Activated CD4-positive, alpha-beta memory T cell treated with anti-CD3 and anti-CD28 coated beads for 36 hours (primary cell): ENCODE measurements at regions not wholly inside any gene's neighbourhood (a gene's known extent, or its start where the extent isn't known, plus 50 kb on each side); places are given as distances from the start of the nearest gene placed in this dataset.
"Not testable (repeated sequence)": the region's sequence is repeated elsewhere in the genome, so short reads cannot be mapped to it uniquely, and the experiment has no call there.

Experiments used
- CTCF ChIA-PET: fragments of 350-600 bp; sonication (Branson Sonifier 250); formaldehyde crosslinking; loops from one replicate; lab custom pipeline; 2021; ENCODE audit warnings: antibody characterized with exemption, inconsistent platforms; lab: Charles Lee
- POLR2A ChIA-PET: fragments of 350-600 bp; sonication (Branson Sonifier 250); formaldehyde crosslinking; loops from one replicate; lab custom pipeline; 2021; ENCODE audit warnings: antibody characterized with exemption; lab: Charles Lee
- DNase-seq: peaks from one replicate; pipeline ENCODE4 v3.0.0-alpha.2; 2020
- H3K27ac Mint-ChIP-seq: one replicate; pipeline ENCODE4 v1.8.0; 2021; ENCODE audit warnings: mixed read lengths
- H3K27me3 Mint-ChIP-seq: one replicate; pipeline ENCODE4 v1.8.0; 2021; ENCODE audit warnings: mixed read lengths
- H3K36me3 Mint-ChIP-seq: one replicate; pipeline ENCODE4 v1.8.0; 2021; ENCODE audit warnings: mixed read lengths
- H3K4me1 Mint-ChIP-seq: one replicate; pipeline ENCODE4 v1.8.0; 2021; ENCODE audit warnings: low read depth, mixed read lengths
- H3K4me3 Mint-ChIP-seq: one replicate; pipeline ENCODE4 v1.8.0; 2021; ENCODE audit warnings: mild to moderate bottlenecking, mixed read lengths
- H3K9me3 Mint-ChIP-seq: one replicate; pipeline ENCODE4 v1.8.0; 2021; ENCODE audit warnings: mixed read lengths
- intact Hi-C: fragments of 100-400 bp; cut with micrococcal nuclease; formaldehyde crosslinking; loops from one replicate; pipeline ENCODE4 v1.15.1; 2023

DNA sequence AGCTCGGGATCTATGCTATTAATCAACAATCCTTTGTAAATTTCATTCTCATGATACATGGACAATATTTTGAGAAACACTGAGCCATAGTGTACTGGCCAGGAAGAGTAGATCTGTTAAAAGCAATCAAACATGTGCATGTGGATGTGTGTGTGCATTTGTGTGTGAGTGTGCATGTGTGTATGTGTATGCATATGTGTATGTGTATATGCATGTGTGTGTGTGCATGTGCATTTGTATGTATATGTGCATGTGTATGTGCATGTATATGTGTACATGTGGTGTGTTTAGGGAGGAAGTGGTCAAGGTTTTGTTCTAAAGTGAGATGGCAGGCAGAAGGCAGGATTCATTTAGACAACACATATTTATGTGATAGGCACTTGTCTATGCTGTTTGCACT lies 623.8 kb downstream of the ADCYAP1 start:
- intact Hi-C loops: no loop called here

DNA sequence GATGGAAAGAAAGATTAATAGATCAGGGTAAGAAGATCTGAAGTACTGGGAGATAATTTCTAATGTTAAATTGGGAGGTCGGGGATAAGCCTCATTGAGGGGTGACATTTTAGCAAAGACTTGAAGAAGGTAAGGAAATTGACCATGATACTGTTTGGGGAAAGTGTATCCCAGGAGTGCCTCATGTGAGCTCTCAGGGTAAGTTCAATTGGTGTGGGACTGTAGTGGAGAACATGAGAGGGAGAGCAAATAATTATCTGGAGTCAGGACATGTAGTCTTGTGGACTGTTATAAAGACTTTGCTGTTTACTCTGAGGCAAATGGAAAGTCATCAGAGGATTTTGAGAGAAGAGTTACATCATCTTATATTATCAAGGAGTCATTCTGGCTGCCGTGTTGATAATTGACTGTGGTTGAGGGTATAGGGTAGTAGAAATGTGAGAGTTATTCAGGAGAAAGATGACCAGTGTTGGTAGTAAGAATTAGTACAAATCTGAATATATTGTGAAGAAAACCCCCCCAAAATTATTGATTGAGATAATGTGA lies 624.4 kb downstream of the ADCYAP1 start:
- Mint-ChIP-seq H3K27me3 (peaks cover 2% of the 10 kb centered on the region), H3K9me3 (no peaks in the 10 kb centered on the region), H3K4me3 (no peak overlapping the region), H3K4me1 (no peaks in the 10 kb centered on the region), H3K36me3 (no peaks in the 10 kb centered on the region), H3K27ac (no peak overlapping the region)
- no peak for DNase-seq
- intact Hi-C loops: no loop called here
- POLR2A ChIA-PET: no interaction called here
- CTCF ChIA-PET: no interaction called here

More for the DNA sequence above, 623.8 kb downstream of the ADCYAP1 start:
- CTCF ChIA-PET: no interaction called here
- H3K27me3 Mint-ChIP-seq: peaks cover 2% of the 10 kb centered on the region
- H3K4me1 Mint-ChIP-seq: no peaks in the 10 kb centered on the region
- no peak overlapping the region for H3K4me3 Mint-ChIP-seq
- no peaks in the 10 kb centered on the region for H3K36me3 Mint-ChIP-seq
- no peak overlapping the region for H3K27ac Mint-ChIP-seq
- H3K9me3 Mint-ChIP-seq: no peaks in the 10 kb centered on the region
- DNase-seq: no peak
- POLR2A ChIA-PET: no interaction called here

DNA sequence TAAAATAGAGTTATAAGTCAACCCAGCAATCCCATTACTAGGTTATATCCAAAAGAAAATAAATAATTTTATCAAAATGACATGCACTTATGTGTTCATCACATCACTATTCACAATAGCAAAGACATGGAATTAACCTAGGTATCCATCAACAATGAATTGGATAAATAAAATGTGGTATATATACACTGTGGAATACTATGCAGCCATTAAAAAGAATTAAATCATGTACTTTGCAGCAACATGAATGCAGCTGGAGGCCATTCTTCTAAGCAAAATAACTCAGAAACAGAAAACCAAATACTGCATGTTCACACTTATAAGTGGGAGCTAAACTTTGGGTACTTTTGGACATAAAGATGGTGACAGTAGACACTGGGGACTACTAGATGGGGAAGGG lies 626.0 kb downstream of the ADCYAP1 start:
- H3K36me3 Mint-ChIP-seq: no peaks in the 10 kb centered on the region
- ChIA-PET POLR2A (no interaction called here), CTCF (no interaction called here)
- no peaks in the 10 kb centered on the region for H3K9me3 Mint-ChIP-seq
- no peak for DNase-seq
- H3K27me3 Mint-ChIP-seq: peaks cover 2% of the 10 kb centered on the region
- no peak overlapping the region for H3K4me3 Mint-ChIP-seq
- H3K27ac Mint-ChIP-seq: no peak overlapping the region
- intact Hi-C loops: no loop called here
- no peaks in the 10 kb centered on the region for H3K4me1 Mint-ChIP-seq

DNA sequence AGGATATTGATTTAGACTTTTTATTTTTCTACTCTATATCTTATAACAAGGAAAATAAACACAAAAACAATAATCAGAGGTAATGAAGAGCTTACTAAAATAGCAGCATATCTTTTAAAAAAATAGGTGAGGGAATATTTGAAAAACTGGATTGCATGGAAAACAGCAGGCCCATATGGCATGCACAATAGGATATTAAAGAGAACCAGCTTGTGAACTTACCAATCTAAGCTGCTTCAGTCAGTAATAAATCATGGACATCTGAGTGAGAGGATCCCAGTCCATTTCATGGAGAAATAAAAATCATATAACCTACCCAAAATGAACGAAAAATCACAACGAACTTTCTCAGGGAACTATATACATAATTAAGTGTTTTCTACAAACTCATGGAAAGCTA lies 634.6 kb downstream of the ADCYAP1 start:
- Mint-ChIP-seq H3K4me1 (no peaks in the 10 kb centered on the region), H3K4me3 (no peak overlapping the region), H3K9me3 (peaks cover 4% of the 10 kb centered on the region), H3K36me3 (no peaks in the 10 kb centered on the region), H3K27me3 (no peaks in the 10 kb centered on the region), H3K27ac (no peak overlapping the region)
- POLR2A ChIA-PET: no interaction called here
- no peak for DNase-seq
- CTCF ChIA-PET: no interaction called here
- intact Hi-C loops: no loop called here

DNA sequence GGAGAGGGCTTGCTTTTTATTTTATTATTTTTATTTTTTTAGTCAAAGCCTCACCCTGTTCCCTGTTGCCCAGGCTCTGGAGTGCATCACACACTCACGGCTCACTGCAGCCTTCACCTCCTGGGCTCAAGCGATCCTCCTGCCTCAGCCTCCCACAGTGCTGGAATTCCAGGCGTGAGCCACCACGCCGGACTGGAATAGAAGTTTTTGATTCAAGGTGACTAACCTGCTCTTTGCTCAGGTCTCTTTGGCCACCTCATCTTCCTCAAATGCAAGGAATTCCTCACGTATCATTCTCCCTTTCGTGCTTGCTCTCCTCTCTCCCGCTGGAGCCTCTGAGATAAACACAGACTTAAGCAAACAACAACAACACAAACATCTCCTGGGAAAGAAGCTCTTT lies 636.8 kb downstream of the ADCYAP1 start:
- no peak for DNase-seq
- no peaks in the 10 kb centered on the region for H3K27me3 Mint-ChIP-seq
- no peaks in the 10 kb centered on the region for H3K36me3 Mint-ChIP-seq
- H3K4me1 Mint-ChIP-seq: no peaks in the 10 kb centered on the region
- intact Hi-C loops: no loop called here
- H3K27ac Mint-ChIP-seq: no peak overlapping the region
- CTCF ChIA-PET: no interaction called here
- POLR2A ChIA-PET: no interaction called here
- peaks cover 2% of the 10 kb centered on the region for H3K9me3 Mint-ChIP-seq
- H3K4me3 Mint-ChIP-seq: no peak overlapping the region

DNA sequence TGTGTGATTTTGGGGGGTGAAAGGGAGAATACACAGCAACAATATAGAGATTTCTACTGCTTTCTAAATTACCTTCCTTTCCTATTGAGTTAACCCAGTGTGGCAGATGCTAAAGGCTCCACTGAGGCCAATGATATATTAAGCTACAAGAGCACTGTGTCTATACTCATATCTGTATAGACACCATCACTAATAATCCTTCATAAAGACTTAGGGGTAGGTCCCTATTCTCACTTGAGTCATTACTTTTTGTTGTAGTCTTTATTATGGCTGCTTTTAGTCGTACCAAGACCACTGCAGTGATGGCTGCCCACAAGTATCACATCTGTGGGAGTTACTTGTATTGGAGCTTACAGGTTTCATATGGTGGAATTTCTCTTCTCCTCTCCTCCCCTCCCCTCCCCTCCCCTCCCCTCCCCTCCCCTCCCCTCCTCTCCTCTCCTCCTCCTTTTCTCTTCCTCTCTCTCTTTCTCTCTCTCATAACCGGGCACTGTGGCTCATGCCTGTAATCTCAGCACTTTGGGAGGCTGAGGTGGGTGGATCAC lies 637.6 kb downstream of the ADCYAP1 start:
- intact Hi-C loops: no loop called here
- DNase-seq: no peak
- CTCF ChIA-PET: no interaction called here
- Mint-ChIP-seq H3K4me3 (no peak overlapping the region), H3K36me3 (no peaks in the 10 kb centered on the region), H3K27me3 (no peaks in the 10 kb centered on the region), H3K4me1 (no peaks in the 10 kb centered on the region), H3K9me3 (peaks cover 2% of the 10 kb centered on the region), H3K27ac (no peak overlapping the region)
- POLR2A ChIA-PET: no interaction called here

DNA sequence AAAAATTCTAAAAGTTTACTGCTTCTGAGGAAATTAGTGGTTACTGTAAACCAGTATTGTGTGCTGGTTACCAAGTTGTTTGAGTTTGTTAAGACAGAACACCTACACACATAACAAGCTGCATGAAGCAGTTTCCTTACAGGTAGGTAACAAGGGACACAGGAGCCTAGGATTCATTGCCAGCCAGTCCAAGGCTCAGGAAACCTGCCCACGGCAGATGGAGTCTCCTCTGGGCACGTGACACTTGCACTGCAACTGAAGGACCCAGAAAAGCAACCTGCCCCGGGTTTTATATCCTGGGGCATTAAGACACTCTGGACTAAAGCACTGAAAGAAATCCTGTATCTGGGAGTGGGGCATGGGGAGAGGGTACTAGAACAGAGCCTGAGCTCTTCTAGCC lies 639.3 kb downstream of the ADCYAP1 start:
- POLR2A ChIA-PET: no interaction called here
- Mint-ChIP-seq H3K4me1 (no peaks in the 10 kb centered on the region), H3K36me3 (no peaks in the 10 kb centered on the region), H3K27ac (no peak overlapping the region), H3K9me3 (peaks cover 2% of the 10 kb centered on the region), H3K27me3 (no peaks in the 10 kb centered on the region), H3K4me3 (no peak overlapping the region)
- CTCF ChIA-PET: no interaction called here
- DNase-seq: no peak
- intact Hi-C loops: no loop called here

DNA sequence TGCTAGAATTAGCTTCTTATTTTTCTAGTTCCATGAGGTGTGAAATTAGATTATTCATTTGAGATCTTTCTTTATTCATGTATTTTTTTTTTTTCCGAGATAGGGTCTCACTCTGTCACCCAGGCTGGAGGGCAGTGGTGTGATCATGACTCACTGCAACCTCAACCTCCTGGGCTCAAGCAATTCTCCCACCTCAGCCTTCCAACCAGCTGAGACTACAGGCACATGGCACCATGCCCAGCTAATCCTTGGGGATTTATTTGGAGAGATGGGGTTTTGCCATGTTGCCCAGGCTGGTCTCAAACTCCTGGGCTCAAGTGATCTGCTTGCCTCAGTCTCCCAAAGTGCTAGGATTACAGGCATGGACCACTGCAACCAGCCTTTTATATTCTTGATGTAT lies 653.0 kb downstream of the ADCYAP1 start:
- H3K27me3 Mint-ChIP-seq, H3K9me3 Mint-ChIP-seq, DNase-seq, intact Hi-C loops, H3K27ac Mint-ChIP-seq, H3K4me3 Mint-ChIP-seq, H3K36me3 Mint-ChIP-seq, POLR2A ChIA-PET, H3K4me1 Mint-ChIP-seq, CTCF ChIA-PET: not testable (repeated sequence)

DNA sequence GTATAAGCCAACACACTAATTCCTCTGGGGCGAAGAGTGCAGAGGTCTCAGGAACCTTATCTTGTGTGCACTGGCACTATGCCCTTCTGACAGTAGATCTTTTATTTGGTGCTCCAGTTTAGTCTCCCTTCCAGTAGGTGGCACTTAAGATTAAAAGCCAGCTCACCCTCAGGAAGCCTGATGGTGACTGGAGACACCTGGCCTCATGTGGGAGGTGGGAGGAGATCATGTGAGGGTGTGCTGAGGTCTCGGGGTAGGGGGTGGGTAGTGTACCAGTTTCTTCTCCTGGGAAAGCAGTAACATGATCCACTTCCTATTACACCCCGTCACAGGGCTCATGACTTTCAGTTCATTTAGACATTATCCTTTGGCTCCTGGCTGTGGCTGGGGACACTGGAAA lies 654.9 kb downstream of the ADCYAP1 start:
- no peaks in the 10 kb centered on the region for H3K27me3 Mint-ChIP-seq
- no peaks in the 10 kb centered on the region for H3K36me3 Mint-ChIP-seq
- ChIA-PET CTCF (no interaction called here), POLR2A (no interaction called here)
- H3K9me3 Mint-ChIP-seq: no peaks in the 10 kb centered on the region
- no peak overlapping the region for H3K27ac Mint-ChIP-seq
- no peaks in the 10 kb centered on the region for H3K4me1 Mint-ChIP-seq
- intact Hi-C loops: no loop called here
- DNase-seq: no peak
- H3K4me3 Mint-ChIP-seq: no peak overlapping the region

DNA sequence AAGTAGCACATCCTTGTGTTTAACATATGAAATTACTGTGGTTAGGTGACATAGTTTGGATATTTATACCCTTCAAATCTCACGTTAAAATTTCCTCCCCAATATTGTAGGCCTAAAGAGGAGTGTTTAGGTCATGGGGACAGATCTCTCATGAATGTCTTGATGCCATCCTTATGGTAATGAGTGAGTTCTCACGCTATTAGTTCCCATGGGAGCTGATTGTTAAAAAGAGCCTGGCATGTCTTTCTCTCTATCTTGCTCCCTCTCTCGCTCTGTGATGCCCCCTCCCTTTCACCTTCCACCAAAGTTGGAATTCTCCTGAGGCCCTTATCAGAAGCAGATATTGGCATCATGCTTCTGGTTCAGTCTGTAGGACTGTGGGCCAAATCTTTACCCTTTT lies 660.1 kb downstream of the ADCYAP1 start:
- no peak overlapping the region for H3K4me3 Mint-ChIP-seq
- H3K36me3 Mint-ChIP-seq: no peaks in the 10 kb centered on the region
- POLR2A ChIA-PET: no interaction called here
- CTCF ChIA-PET: no interaction called here
- H3K27ac Mint-ChIP-seq: no peak overlapping the region
- no peak for DNase-seq
- intact Hi-C loops: no loop called here
- no peaks in the 10 kb centered on the region for H3K9me3 Mint-ChIP-seq
- H3K27me3 Mint-ChIP-seq: no peaks in the 10 kb centered on the region
- H3K4me1 Mint-ChIP-seq: no peaks in the 10 kb centered on the region

DNA sequence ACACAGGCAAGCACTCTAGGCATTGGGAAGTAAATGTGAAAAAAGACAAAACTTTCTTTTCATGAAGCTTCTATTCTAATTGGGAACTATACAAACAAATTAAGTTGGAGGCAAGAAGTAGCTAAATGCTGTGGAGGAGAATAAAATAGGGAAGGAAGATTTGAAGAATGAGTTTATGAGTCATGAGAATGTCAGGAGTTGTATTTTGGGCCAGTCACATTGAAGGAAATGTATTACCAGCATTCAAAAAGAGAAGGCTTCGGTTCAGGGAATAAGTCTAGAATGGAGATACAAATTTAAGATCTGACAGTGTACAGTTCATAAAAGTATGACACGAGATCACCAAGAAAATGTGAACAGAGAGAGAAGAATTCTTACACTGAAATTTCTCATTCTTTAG lies 666.5 kb downstream of the ADCYAP1 start:
- Mint-ChIP-seq H3K4me1 (no peaks in the 10 kb centered on the region), H3K27me3 (no peaks in the 10 kb centered on the region), H3K36me3 (no peaks in the 10 kb centered on the region), H3K4me3 (no peak overlapping the region), H3K27ac (no peak overlapping the region), H3K9me3 (no peaks in the 10 kb centered on the region)
- ChIA-PET CTCF (no interaction called here), POLR2A (no interaction called here)
- no peak for DNase-seq
- intact Hi-C loops: no loop called here

DNA sequence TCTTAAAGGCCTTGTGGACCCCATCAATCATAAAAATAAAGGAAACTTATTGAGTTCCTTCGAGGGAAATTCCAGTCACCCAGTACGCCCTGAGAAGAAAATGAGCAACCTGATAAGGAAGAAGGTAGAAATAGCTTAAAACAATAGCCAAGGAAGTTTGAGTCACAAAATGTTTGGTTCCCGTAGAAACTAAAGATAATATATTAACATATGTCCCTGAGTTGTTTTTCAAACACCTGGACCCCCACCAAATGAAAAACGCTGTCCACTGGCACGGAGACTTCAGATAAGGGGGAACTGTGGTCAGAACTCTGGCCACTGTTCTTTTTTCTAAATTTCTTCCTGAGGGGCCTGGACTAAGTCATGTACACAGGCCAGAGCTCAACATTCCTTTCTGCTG lies 669.1 kb downstream of the ADCYAP1 start:
- POLR2A ChIA-PET: no interaction called here
- DNase-seq: no peak
- Mint-ChIP-seq H3K36me3 (no peaks in the 10 kb centered on the region), H3K9me3 (no peaks in the 10 kb centered on the region), H3K27me3 (no peaks in the 10 kb centered on the region), H3K27ac (no peak overlapping the region), H3K4me3 (no peak overlapping the region), H3K4me1 (no peaks in the 10 kb centered on the region)
- intact Hi-C loops: no loop called here
- CTCF ChIA-PET: no interaction called here

DNA sequence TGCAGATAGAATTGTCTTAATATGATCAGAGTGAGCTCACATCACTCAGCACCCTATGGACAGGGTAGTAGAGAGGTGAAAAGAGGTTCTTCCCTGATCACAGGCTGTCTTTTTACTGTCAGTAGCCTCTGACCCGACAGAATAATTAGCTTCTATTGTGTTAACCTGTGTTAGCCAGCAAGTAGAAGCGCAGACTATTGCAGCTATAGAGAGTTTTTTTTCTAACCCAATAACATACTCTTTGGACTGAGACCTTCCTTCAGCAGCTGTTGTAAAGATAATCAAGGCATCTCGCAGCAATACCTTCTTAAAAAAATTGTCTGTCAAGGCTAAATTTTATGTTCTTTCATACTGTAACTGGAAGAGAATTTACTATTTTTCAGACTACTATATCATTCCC lies 670.4 kb downstream of the ADCYAP1 start:
- intact Hi-C loops: no loop called here
- Mint-ChIP-seq H3K36me3 (no peaks in the 10 kb centered on the region), H3K4me1 (no peaks in the 10 kb centered on the region), H3K4me3 (no peak overlapping the region), H3K27me3 (no peaks in the 10 kb centered on the region), H3K27ac (no peak overlapping the region), H3K9me3 (no peaks in the 10 kb centered on the region)
- CTCF ChIA-PET: no interaction called here
- POLR2A ChIA-PET: no interaction called here
- DNase-seq: no peak
